Epidermal melanocyte (primary cell): ENCODE measurements at regions not wholly inside any gene's neighbourhood (a gene's known extent, or its start where the extent isn't known, plus 50 kb on each side); places are given as distances from the start of the nearest gene placed in this dataset.
"Not testable (repeated sequence)": the region's sequence is repeated elsewhere in the genome, so short reads cannot be mapped to it uniquely, and the experiment has no call there.

Experiments used
- DNase-seq: peaks from one replicate; pipeline ENCODE4 v3.0.0; 2011; ENCODE audit warnings: low spot score; ENCODE audit not compliant: insufficient read length

DNA sequence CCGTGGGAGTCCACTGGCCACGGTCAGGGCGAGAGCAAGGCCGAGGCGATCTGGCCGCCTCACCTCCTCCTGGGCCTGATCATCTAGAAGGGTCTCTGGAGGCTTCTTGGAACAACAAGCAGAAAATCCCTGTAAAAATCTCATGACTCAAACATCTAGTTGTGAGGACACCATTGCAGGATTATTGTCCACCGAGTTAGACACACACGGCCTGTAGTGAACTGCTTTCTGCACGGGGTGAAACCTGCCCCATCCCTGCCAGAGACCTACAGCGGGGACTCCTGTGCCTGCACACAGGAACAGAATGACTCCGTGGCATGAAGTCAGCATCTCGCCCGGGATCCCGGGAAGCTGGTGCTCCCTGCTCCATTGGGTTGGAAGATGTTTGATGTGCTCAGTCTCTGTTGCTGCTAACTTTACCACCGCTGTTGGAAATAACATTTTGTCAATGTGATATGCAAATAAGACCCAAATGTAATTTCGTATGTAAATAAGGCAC, 267.0 kb upstream of the TCERG1L start:
- DNase-seq = no peak

DNA sequence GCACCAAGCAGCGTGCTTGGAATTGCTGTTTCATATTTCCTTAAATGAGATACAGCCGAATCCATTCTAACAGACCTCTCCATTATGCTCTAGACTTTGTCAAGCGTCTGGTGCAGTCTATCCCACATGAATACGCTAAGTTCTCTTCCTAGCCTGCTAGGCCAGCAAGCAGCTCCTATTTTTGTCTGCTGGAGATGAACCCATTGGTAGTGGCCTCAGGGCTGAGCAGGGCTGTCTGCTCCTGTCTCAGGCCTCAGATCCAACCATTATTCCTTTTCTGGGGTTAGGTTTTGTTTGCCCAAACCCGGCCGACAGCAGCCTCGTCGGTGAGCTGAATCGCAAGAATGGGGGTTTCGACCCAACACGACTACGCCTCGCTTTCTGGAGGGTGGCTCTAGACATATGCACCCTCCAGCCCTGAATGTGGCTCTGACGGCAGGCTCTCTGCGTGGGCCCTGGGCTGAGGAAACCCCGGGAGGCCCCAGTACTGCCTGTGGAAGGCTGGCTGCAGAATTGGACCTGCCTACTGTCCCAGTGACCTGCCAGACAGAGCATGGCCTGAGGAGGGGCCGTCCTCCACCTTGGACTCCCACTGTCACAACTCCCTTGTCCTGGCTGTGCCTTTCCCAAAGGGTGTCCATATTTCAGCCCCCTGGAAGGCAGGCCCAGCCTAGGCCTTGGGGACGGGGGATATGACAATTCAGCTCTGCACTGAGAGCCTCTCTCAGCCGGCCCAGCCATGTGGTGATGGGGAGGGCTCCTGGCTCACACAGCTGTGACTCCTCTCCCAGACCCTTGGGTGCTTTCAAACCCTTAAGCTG, 267.9 kb upstream of the TCERG1L start:
- DNase-seq = no peak

DNA sequence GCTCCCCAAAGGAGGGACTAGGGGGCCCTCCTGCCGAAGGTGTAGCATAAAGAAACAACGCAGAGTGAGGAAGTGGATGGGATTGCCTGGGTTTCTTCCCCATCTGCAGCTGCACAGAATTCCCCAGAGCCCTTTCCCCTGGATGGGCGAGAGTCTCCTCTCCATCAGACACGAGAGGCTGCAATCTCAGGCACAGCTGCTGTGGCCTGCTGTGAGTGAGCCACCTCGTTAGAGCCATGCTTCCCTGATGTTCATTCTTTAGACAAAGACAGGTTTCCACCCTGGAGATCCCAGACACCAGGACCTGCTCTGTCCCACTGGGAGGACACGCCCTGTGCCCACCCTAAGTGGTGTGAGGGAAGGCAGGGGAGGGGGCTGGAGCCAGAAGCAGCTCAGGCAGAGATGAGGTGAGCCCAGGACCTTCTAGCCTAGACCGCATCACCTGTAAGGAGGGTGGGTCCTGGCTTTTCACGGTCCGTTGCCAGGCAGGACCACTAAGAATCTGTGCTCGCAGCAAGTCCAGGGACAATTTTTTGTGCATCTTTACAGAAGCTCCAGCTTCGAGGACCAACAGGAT, 268.6 kb upstream of the TCERG1L start:
- no peak for DNase-seq

DNA sequence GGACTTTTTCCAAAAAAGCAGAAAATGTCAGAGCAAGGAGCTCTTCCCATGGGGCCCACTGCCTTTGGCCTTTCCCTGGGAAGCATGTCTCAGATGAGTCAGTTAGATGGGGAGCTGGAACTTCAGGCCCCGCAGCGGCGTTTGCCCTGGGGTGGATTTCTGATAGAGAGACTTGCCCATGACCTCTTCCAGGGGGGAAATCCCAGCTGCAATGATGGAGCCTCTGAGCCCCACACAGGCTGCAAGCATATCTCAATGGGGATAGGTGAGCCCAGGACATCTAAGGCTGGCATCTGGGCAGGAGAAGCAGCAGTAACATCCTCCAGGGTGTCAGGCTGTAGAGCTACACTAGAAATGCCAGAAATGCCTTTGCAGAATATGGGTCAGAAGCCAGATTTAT, 269.2 kb upstream of the TCERG1L start:
- DNase-seq = no peak

DNA sequence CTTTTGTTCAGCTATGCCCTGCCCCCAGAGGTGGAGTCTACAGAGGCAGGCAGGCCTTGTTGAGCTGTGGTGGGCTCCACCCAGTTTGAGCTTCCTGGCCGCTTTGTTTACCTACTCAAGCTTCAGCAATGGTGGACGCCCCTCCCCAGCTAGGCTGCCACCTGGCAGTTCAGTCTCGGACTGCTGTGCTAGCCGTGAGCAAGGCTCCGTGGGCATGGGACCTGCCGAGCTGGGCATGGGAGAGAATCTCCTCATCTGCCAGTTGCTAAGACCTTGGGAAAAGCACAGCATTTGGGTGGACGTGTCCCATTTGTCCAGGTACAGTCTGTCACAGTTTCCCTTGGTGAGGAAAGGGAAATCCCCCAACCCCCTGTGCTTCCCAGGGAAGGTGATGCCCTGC, 270.0 kb upstream of the TCERG1L start:
- DNase-seq = not testable (repeated sequence)

DNA sequence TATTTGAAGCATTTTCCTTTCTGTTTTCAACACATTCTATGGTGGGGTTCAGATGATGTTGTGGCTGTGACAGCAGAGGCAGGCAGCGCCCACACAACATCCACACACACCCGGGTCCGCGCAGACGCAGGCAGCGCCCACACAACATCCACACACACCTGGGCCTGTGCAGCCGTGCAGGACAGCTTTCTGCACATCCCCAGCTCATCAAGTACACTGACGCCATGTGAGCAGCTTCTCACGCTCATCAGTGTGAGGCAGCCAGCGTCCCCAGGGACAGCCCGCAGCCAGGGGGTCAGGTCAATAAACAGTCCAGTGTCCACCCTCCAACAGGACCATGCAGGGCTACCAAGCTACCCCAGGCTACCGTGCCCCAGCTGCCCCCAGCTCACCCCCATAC, 272.8 kb upstream of the TCERG1L start:
- no peak for DNase-seq

DNA sequence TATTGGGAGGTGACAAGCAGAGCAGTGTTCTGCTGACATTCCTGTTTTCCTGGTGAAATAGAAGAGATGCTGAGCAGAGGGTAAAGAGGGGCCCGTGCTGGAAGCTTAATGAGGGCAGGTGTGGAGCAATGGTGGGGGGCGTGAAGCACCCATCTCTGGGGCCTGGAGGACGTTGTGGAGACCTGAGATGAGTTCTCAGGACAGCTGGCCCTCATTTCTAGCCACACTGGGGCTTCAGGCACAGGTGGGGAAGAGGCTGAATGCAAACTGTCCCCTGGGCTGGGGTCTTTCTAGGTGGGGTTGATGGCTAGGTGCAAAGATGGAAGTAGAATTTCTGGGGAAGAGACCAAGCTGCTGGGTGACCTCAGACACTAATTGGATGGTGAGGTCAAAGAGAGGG, 274.2 kb upstream of the TCERG1L start:
- no peak for DNase-seq

DNA sequence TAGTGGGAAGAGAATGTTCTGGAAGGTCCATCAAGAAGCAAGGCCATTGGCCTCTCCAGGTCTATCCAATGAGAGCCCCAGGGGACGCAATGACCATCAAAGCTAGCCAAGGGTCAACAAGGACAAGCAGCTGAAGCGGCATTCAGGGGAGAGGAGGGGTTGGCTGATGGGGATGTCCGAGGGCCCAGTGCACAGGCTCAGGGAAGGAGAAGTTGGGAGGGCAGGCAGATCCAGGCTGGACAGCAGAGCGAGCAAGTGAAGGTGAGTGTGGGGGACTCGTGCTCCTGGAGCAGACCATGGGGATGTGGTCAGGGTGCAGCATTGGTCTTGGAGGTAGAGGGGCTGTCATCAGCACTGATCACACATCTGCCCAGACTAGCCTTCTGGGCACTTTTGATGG, 275.4 kb upstream of the TCERG1L start:
- no peak for DNase-seq

DNA sequence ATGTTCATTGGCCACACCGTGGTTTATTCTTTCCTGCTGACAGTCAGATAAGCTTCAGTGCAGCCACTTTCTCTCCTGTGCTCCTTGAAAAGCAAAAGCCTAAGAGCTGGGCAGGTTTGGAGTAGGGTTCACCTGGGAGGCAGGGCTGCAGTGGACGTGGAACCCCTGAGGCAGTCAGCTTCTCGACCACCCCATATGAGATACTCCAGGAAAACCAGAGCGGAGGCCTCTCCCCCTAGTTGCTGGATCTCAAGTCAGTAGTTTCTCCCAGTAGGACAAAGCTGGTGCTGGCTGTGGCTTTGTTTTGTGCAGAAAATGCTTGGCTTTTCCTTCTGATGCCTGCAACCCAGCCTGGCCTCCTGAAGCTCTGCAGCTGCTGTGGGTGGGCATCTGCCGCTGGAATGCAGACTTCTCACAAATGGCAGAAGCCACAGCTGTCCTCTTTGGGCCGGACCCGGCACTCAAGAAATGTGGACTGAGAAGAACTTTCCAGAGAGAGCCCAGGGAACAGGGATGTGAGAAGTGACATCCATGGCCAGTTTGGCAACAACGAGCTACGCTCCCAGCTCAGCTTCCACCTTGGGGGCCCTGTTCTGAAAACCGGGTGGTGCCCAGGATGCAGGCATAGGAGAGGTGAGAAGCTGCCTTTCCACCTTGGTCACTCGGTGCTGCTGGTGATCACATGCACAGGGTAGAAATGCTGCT, 276.6 kb upstream of the TCERG1L start:
- DNase-seq = no peak

DNA sequence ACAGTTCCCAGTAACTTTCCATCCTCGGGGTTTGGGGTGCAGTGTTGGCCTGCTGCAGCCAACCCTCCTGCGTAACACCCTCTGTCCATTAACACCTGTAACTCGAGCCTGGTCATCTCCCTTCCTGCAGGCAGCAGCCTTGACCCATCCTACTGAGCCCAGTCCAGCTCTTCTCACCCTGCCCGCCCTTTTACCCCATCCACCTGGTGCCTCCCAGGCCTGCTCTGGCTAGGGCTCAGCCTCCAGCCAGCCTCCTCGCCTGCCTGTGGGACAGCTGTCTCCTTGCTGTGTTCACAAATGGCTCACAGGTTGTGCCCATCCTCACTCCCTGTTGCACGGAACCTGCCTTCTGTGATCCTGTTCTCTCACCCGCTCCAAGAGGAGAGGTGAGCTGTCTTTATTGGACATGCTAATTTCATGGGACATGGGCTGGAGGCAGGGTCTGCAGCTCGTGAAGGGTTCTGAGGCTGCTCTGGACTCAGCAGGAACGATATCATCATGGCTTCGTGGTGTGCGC, 277.2 kb upstream of the TCERG1L start:
- DNase-seq = no peak

DNA sequence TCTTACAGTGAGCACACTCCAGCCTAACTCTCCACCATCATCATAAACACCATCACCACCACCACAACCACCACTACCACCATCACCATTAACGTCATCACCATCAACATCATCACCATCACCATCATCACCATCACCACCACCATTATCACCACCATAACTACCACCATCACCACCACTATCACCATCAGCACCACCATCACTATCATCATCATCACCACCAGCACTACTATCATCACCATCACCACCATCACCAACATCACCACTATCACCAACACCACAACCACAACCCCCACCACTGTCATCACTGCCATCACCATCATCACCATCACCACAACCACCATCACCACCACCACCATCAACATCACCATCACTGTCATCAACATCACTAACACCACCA, 279.0 kb upstream of the TCERG1L start:
- DNase-seq = no peak

DNA sequence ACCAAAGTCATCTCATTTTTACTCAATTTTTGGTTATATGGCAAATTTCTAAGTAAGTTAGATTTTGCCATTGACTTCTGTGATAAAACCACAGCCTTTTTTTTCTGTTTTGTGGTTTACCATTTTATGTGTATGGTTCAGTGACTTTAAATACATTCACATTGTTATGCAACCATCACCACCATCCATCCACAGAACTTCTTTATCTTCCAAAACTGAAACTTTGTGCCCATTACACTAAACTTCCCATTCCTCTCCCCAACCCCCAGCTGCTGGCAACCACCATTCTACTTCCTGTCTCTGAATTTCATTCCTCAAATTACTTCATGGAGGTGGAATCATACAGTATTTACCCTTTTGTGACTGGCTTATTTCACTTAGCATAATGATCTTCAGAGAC, 280.4 kb upstream of the TCERG1L start:
- no peak for DNase-seq

DNA sequence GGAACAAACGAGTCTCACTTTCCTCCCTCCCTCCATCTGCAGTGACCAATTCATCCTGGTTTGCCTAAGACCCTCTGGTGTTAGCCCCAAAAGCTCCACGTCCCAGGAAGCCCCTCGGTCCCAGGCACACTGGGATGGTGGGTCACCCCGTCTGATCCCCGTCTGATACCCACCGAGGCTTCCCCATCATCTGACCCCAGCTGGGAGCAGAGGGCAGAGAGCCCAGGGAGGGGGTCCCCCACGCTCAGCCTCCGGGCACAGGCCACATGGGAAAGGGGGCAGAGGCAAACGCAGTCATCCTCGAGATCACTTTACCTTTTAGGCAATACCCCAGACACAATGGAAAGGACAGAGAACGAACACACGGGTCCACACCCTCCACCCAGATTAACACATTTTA, 291.6 kb upstream of the PPP2R2D start:
- DNase-seq = no peak

DNA sequence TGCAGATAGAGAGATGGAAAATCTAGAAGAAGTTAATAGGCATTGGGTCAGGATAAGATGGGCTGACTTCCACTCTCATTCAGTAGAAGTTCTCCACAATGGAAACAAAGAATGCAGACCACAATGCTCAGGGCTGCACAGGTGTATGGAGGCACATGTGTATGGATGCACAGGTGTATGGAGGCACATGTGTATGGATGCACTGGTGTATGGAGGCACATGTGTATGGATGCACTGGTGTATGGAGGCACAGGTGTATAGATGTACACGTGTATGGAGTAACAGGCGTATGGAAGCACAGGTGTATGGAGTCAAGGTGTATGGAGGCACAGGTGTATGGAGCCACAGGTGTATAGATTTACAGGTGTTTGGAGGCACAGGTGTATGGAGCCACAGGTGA, 285.7 kb upstream of the PPP2R2D start:
- DNase-seq = no peak

DNA sequence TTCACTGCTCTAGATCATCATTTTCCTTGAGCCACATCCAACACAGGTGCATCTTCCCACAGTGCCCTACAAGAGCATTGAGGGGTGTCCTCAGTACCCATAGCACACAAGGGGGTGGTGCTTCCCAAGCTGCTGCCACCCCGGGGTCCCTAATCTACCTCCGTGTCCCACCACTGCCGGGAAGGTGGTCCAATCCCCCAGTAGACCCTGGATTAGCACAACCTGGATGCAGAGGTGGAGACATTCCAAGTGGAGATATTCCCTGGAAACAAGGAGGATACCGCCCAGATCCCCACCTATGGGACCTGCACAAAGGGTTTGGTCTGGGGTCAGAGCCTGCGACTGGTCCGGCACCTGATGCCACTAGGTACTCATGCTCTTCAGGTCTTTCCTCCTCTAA, 284.8 kb upstream of the PPP2R2D start:
- DNase-seq = no peak

DNA sequence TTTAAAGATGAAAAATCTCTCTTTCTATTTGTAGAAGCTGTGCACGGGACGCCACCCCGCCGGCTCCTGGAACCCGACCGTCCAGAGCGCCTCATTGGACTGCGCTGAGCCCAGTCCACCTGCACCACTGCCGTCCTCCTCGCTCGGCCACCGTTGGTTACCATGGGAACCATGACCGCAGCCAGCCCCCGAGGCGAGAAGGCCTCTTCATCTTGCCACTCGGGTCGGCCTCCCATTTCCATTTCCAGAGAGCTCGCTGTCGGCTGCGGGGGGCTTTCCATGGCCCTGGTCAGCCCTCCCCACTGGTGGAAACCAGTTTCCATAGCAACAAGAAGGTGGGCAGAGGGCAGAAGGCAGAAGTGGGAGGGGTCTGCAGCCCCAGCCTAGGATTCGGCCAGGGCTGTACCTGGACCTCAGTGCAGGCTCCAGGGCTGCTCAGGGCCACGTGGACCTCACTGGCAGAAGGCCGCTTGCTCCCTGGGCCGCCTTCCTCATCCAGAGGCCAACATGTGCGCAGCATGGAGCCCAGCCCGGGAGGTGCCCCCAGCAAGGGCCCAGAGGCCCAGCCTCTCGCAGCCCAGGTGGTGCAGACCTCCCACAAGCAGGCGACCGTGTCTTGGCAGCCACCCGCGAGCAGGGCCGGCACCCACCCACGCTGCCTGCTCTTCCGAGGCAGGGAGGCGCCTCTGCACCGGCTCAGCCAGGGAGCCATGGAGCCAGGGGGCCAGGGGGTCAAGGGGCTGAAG, 283.5 kb upstream of the PPP2R2D start:
- no peak for DNase-seq

DNA sequence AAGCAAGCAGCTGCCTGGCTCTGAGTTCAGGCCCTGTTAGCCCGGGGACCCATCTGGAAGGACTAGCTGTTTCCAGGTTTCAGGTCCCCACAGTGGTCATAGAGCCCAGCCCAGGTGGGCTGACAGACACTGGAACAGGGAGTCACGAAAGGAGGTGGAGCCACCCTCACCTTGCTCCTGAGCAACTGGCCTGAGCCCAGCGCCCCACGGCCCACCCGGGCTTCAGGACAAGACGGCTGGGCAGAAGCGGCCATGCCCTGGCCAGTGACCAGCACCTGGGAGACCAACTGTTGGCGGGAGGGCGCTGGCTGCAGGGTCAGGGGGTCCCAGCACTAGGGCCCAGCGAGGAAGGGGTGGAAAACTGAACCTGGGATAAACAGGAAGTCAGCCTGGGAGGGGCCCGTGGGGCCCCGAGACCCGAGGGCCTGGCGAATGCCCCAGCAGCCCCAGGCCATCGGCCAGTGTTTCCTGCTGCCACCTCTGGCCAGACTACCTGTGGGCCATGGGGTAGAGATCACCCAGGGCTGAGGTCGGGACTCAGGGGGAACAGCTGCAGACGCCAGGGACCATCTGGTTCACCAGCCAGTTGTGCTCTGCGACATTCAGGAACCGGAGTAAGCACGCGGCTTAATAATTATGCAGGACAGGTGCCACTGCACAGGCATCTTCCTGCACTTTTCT, 282.1 kb upstream of the PPP2R2D start:
- DNase-seq = no peak

DNA sequence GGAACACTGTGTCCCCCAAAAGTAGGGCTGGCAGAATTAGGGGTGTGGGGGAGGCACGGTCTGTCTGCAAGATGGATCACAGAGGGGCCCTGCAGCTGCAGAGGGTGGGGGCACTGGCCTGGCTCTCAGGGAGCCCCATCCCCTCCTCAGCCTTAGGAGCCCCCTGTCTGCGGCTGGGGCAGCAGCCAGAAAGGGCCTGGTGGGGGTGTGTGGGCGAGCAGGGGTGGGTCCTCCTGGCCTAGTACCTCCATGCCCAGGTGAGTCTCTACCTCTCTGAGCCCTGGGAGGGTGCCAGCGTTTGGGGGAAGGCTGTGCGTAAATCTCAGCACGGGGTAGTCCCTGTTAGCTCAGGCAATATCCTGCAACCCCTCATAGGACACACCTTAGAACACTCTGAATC, 280.5 kb upstream of the PPP2R2D start:
- no peak for DNase-seq

DNA sequence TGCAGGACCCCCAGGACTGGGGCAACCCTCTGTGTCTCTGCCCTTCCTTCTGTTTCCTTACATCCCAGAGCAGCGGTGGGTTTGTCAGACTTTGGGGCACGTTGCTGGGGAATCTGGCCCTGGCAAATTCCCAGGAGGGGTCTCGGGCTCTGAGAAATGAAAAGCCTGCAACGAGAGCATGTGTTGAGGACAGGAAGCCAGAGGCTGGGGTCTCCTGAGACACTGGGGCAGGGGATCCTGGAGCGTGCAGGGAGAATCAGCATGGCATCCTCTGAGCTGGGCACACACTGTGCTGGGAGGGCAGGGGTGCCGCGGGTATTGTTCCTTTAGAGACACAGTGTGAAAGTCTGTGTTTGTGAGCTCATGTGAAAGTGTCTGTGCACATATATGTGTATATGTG, 279.9 kb upstream of the PPP2R2D start:
- DNase-seq = no peak

DNA sequence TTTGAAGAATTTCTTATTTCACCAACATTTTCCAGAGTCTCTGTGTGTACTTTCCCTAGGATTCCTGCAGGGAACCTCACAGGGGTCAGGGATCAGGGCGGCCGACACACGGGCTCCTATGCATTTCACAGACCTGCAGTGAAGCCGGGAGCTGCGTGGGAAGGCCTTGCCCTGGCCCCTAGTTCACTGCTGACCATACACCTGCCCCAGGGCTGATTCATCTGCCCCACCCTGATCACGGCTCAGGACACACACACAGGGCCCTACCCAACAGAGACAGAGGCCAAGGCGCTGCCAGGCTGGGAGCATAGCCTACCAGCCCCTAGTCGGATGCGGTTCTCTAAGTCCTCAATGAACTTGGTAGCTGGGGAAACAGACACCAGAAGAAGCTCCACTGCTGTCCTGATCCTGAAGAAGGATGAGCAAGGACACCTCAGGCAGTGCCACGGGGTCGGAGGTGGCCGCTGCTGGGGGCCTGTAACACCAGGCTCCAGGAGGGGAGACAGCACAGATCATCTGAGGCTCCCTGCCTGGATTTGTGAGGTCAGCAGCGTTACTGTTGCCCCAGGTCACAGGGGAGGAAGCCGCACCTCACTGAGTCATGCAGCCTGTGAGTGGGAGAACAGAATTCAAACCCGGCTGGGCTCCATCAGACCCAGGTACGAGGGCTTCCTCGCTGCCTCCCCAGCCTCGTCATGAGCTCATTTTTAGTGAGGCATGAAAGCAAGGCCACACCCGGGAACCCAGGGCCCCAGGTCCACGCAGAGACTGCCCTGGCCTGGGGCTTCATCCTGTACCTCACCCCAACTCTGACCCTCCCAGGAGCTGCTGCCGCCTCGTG, 278.8 kb upstream of the PPP2R2D start:
- no peak for DNase-seq
